HG03095 (cell line): ENCODE measurements at regions not wholly inside any gene's neighbourhood (a gene's known extent, or its start where the extent isn't known, plus 50 kb on each side); places are given as distances from the start of the nearest gene placed in this dataset.

Experiments used
- ATAC-seq: cut with Tn5 transposase; IDR thresholded peaks from one replicate; pipeline ENCODE4 v1.9.1; 2021; ENCODE audit warnings: moderate library complexity; ENCODE audit not compliant: unreplicated experiment

DNA sequence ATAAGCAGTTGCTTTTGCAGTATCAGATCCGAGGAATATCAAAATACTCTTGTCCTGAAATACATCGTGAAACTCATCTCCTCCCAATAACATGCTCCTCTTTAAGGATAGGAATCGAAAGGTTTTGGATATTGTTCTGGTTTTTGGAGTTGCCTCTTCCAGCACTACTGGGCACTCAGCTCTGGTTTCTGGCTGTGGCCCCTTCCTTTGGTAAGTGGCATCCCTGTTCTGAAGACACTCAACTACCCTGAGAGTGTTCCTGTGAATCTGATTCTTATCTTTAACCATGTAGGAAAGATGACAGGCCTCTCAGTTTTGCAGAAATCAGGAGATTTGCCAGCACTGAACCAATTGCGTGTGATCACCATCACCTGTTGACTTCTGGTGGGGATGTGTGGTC lies 327.5 kb upstream of the TBL1XR1 start:
- ATAC-seq, result no peak

DNA sequence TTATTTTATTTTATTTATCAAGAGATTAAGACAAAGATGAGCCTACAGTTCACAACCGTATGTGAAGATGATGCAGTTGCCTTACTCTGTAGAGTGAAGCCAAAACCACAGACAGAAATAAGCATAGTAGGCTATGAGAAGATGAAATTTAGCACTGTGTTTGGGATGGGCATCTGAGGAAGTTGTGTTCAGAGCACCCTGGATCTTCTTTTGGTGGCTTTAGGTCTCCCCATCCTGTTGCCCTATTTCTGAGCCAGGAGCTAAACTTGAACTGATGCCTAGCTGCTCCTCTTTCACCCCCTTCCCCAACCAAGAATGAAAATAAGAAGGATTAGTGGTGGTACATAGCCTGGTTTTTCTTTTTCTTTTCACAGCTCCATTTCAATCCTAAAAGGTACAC lies 328.1 kb upstream of the TBL1XR1 start:
- ATAC-seq, result no peak

DNA sequence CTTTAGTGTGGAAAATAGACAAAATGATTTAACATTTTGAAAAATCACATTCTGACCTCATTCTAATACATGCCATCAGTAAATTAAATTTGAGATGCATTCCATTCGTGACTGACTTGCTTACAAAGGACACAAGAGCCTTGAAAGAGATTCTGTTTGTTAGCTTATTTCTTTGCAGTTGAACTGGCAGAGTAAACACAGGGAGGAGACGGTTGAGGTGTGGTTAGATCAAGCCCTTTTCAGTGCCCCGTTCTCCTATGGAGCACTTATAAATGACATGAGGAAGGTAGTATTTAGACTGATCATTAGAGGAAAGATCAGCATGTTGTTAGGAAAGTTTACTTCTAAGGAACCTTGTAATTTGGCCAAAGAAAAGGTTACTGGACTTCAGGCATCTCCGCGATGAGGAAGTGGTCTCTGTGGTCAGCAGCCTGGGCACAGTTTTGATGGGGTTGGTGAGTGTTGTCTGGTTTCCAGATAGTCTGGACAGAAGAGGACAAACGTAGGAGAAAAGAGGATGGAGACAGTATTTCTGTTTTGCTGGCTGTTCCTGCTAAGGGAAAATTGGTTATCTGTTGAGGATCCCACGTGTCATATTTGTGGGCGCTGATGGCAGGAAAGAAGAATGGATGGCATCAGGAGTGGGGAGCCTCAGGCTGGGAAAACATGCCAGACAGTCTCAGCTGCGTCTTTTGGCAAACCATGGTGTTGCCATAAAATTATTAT lies 328.9 kb upstream of the TBL1XR1 start:
- no peak for ATAC-seq

DNA sequence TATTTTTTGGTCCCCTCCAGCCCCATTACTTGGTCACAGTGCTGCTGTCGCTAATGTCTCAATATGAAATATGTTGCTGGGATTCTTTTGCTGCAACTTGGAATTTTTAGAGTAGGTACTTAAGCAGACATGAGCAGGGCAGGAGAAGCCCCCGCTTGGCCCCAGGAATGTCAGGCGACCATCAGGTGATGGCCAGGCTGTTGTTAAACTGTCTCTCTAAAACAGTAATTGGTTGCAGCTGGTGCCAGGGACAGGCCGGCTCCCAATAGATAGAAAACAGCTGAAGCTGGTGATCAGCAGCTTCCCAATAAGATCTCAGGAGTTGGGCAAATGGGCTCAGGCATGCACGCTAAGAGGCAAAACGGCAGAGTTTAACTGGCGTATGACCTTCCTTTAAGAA lies 329.9 kb upstream of the TBL1XR1 start:
- no peak for ATAC-seq

DNA sequence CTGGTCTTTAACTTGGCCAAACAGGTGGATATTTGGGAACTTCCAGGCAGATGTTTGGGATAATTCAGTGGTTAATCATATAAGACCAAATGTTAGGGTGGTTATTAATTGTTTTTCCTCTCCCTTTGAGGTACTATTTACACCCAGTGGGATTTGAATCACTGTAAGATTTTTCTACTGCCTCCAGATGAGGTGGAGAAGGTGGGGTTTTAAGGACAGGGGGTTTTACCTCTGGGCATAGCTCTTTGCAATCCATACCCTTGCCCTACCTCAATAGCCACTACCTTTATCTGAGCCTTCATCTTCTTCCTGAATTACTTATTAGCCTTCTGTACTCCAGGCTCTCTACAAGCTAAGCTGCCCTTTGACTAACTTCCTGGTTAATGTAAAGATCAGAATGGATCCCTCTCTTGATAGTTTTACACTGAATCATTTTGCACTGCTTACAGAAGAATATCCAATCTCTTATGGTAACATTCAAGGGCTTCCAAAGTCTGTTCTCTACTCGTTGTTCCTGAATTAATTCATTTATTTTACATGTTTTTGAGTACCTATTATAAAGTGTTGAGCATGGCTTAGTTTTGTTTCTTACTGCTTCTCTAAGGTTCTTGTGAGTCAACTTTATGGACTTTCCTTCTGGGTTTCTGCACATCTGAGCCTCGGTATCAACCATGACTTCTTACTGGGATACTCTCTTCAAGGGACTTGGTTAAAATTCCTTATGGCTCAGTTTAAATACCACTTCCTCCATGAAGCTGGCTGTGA lies 331.2 kb upstream of the TBL1XR1 start:
- no peak for ATAC-seq

DNA sequence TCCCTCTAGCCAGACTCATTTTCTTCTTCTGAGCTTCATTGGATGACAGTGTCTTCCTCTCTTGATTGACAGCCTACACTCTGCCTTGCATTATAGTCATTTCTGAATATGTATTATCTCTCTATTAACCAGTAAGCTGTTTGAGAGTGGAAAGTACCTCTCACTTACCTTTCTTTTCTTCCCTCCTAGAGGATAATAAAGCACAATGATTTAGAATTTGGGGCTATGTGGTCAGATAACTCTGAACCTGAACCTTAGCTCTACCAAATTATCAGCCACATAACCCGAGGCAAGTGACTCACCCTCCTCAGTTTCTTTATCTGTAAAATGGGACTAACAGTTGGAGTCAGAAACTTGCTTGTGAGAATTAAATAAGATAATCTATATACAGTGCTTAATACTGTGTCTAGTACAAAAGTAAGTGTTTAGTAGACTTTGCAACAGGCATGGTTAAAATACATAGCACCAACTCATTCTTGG lies 331.8 kb upstream of the TBL1XR1 start:
- ATAC-seq, result no peak

DNA sequence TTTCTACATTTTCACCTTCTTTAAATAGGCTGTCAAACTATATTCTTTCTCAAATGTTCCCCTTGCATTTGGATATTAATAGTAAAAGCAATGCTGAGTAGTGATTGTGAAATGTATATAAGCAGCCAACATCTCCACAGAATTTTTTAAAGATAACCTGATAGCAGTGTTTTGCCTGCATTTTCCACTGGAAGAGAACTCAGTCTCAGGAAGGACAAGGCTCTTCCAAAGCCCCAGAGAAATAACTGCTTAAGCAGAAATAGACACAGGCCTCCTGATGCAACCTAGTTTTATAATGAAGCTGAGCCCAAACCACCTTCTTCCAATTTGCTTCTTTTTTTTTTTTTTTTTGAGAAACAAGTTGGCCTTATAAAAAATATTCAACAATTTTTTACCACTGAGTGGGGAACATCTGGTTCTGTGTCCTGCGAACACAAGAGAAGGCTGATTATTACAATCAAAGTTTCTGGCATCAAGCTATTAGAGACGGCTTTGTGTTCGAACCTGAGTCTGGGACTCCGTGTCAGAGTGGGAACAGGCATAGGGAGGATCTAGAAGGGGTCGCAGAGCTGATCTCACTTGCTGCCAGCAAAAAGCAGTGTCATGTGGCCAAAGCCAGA lies 332.5 kb upstream of the TBL1XR1 start:
- ATAC-seq, result no peak

DNA sequence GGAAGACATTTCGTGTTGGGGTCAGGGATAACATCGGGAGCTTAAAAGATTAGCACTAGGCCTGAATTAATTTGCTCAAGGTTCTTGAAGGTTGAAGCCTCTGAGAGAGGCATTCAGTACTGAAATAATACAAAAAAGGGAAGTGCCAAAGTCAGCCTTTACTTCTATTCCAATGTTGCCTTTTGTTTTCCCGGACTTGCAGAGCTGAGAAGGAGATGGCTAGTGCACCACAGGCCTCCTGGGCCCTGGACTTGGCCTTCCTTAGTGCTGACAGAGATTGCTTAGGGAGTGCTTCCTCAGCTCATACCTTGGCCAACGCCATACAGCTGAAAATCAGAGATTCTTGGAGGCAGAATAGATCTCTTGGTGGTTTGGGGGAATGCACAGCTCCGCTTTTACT lies 333.6 kb upstream of the TBL1XR1 start:
- no peak for ATAC-seq

DNA sequence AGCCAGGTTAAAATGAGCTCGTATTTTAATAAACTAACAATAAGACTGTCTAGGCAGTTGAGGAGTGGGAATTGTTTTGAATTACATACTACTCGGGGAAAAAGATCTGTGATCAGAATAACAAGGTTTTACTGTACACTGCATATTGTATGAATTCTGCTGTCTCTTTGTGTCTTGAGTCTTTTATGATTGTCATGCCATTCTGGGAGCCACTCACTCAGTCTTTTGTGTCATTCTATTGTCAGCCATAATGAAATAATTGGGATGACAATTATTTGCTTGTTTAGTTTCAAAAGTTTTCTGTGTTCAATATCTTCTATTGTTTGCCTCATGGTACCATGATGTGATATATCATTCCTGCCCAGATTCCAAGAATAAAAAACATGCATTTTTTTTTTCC lies 339.6 kb upstream of the TBL1XR1 start:
- no peak for ATAC-seq

DNA sequence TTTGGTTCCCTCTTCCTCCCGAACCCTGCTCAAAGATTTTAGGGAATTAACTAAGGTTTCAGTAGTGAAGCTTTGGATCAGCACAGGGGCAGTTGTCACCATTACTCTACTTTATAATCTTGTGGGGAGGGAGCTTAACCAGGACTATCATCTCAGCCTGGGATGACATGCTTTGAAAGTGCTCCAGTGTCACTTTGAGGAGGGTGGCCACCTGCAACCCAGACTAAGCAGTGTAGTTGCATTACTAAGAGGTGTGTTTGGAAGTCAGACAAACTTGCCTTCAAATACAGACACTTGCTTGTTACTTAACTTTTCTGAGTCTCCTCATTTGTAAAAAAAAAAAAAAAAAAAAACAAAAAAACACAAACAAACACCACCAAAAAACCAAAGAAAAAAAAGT lies 340.3 kb upstream of the TBL1XR1 start:
- no peak for ATAC-seq

DNA sequence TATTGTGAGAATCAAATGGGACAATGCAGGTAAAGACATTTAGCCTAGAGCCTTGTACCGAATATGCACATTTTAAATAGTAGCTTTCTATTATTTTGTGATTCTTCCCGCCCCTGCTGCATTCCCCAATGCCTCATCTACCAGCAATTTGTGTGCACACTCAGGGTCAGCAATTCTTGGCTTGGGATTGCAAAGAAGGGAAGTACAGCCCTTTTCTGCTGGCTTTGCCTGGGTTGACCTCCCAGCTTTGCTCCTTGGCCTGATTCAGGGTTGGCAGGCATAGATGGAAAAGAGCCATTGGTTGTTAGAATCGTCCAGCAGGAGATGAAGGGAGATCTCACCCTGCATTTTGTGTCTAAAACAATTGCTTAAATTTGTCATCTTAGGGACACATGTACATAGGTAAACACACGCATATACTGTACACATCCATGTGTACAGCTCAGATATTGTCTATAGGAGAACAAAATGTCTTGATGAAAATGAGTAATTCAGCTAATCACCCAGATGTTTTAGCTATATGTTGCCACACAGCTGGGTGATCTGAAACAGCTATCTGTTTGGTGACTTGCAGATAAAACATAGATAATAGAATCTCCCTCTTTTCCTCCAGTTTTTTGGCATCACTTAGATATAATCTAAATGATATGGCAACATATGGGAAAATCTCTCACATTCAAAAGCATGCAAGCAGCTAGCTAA lies 340.9 kb upstream of the TBL1XR1 start:
- ATAC-seq, result peak; percentile 7

DNA sequence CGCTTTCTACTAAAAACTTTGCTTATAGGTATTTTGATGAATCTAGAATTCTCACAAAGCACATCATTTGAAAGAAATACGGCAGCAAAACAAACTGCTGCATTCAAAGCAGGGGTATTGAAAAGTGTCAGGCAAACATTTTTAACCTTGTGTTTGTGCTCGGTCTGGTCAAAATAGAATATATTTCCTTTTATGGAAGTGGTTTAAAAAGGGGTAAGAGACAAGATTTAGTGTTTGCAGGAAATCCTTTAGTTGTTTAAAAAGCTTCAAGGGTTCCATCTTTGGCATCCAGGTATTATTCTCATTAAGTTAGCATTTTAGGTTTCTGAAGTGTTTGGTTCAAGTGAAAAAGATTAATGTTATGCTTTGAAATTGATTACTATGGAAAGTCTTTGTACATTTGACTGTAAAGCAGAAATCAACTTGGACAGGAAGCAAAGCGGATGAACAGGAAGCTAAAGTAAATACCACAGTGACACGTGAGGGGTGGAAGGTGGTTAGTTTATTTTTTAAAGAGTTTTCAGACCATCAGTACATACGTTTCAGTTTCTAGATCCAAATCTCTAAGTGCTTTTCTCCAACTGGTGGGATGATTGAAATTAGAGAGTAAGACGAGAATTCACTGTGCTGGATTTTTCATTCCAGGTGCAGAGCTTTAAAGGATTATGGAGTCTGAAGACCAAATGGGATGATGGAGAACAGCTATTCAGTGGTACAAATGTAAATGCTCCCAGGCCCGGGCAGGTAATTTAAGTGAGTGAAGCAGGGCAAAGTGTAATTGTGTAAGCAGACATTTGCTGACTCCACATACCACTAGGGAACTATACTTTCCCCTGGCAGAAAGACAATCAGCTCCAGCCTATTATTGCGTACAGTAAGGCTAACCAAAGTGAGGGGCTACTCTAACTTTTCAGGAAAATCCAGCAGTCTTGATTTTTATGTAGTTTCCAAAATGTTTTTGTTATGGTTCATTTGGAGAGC lies 341.8 kb upstream of the TBL1XR1 start:
- peak; percentile 97 for ATAC-seq

DNA sequence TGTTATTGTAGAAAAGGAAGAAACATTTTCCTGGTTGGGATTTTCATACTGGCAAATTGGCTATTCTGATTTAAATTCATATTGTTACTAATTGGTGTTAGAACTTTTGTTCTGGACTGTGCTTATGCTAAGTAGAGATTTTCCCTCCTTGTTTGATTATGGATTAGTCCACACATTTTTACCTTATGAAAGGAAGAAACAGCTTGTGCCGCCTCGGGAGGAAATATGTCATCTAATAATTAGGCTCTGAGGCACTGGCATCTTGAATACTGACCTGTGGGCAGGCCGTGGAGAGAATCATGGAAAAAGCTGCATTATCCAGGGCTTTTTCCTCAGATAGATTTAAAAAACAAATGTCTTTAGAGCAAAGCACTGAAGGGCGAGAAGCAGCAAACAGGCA lies 344.3 kb upstream of the TBL1XR1 start:
- ATAC-seq, result no peak

DNA sequence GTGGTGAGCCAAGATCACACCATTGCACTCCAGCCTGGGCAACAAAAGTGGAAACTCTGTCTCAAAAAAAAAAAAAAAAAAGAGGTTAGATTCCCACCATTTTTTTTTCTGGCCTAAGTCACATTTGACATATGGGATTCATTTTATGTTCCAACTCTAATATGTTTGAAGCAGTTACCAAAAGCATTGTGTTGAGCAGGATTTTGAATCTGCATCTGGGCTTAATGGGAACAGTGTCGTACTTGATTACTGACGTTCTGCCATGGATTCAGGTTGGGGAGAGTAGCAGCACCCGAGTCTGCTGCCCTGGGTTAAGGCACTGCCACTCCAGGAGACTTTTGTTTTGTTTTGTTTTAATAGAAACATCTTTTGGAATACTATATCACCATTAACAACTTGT lies 348.7 kb upstream of the TBL1XR1 start:
- ATAC-seq, result no peak

DNA sequence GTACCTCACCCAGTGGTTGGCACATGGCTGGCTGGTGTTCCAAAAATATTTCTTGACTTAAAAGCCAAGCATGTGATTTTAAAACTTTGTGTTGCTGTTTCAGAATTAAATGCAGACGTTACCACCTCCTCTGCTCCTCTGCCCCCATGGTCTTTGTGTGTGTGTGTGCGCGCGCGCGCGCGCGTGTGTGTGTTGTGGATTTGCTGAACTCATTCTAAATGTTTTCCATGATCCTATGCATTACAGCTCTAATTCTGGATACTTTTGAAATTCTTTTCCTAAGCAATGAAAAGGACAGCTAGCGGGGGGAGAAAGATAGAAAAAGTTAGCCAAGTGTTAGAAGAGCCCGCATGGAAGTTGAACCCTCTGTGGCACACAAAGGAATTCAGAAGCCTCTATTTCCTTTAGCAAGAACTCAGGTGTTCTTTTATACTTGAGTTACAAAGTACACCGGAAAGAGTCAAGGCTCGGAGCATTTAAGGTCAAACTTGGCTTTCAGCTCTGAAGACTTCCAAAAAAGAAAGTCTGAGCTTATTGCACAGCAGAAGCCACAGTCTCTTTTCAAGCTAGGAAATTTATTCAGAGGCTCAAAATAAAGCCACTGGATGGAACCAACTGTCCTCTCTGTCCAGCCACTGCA lies 350.5 kb upstream of the TBL1XR1 start:
- no peak for ATAC-seq

DNA sequence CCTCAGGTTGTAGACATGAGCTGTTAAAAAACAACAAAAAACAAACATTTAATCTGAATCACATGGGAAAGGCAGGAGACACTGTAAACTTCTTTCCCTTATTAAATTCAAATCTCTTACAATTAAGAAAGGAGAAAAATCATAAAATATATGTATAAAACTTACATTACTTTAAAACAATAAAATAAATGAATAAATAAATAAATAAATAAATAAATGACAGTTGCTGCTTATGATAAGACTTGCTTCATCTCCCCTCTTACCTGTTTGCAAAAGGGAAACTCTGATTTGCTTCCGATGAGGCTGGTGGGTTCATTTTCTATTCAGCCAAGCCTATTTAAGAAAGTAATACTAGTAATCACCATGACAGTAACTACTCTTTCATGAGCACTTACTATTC lies 353.4 kb upstream of the TBL1XR1 start:
- ATAC-seq, result no peak

DNA sequence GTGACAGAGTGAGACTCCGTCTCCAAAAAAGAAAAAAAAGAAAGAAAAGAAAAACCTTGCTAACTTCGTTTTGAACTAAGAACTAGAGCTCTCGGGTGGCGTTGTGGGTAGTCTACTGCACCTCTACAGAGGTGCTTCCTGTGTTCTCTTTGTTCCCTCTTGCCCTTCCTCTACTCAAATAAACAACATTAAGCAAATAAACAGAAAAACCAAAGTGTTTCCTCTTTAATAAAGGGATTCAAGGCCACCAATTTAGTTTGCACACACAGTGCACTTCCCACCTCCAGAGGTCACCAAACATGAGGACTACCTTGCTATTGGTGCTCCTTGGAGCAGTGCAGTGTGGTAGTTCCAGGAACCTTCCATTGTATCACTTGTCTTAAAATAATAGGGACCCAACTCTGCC lies 354.2 kb upstream of the TBL1XR1 start:
- no peak for ATAC-seq

DNA sequence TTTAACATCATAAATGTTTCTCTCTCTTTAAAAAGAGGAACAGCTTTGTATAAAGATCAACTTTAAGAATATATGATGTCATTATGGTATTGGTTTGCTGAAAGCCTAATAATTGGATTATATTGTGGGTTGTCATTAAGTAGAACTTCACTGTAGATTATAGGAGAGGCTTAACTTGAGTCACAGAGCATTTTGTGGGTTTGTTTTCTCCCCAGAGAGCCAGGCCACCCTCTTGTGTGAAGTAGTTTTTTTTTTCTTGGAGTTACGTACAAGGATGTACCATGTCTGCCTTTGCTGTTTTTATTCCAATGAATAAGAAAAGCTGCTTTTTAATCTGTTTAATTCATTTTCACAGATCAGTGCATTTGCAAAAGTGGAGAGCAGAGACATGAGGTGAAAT lies 354.8 kb upstream of the TBL1XR1 start:
- ATAC-seq, result no peak

DNA sequence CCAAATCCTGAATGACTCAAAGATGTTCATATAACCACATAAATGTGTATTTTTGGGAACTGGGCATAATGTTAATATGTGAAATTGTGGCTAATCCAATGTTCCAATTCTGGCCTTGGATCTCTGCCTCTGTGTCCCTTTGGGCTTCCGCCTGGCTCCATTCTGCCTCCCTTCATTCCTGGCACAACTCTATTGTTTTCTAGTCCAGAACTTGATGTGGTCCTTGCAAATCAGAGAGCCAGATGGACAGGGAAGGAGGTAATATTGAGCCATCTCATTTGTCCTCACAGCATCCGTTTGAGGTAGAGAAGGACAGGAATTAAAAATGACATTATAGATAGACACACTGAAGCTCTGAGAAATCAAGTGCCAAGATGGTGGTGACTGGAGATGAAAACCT lies 355.7 kb upstream of the TBL1XR1 start:
- ATAC-seq, result no peak

DNA sequence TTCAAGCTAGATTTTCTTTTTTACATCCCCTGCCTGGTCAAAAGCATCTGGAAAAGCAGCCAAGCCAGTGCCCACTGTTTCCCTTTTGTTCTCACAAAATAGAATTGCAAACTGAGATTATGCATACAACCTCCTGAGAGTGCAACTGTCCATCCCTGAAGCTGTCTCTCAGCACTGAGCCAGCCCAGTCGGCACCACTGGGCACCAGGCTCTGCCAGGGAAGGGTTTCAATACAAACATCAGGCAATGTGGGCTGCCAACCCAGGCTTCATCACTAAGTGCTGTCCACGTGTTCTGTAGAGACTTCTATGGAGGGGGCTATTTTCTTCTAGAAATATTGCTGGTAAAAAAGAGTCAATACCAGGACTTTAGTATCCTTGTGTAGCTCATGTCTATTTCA lies 356.3 kb upstream of the TBL1XR1 start:
- ATAC-seq, result no peak
